CD14-positive monocyte (primary cell): ENCODE measurements at regions not wholly inside any gene's neighbourhood (a gene's known extent, or its start where the extent isn't known, plus 50 kb on each side); places are given as distances from the start of the nearest gene placed in this dataset.

ENCODE experiments used
- DNase-seq, 3 donors: peaks; one replicate each; pipeline ENCODE4 v3.0.0-alpha.2; 2011 to 2022
- H2AFZ ChIP-seq: 2 replicates; pipeline ENCODE4 v1.6.0; 2012; ENCODE audit warnings: mild to moderate bottlenecking, low read depth, low read length, inconsistent platforms; ENCODE audit not compliant: insufficient read depth, poor library complexity, severe bottlenecking
- H3K27ac ChIP-seq, 2 donors: 1 replicate in 1 of 2; 2 replicates in 1 of 2; pipeline ENCODE4 v1.5.1; 2012 to 2013; ENCODE audit warnings: low read length in 2 of 2, control low read depth in 1 of 2, inconsistent platforms in 1 of 2, low read depth in 1 of 2, mild to moderate bottlenecking in 1 of 2
- H3K27me3 ChIP-seq, 2 donors: one replicate each; pipeline versions ENCODE4 v1.6.0 to v1.6.1; 2011 to 2013; ENCODE audit warnings: low read length in 2 of 2; ENCODE audit not compliant: control insufficient read depth in 2 of 2, insufficient read depth in 2 of 2
- H3K36me3 ChIP-seq, 2 donors: replicated peaks in 1 of 2; 1 replicate in 1 of 2; 2 replicates in 1 of 2; pipeline versions ENCODE4 v1.5.1 to v1.6.1; 2012 to 2013; ENCODE audit warnings: low read length in 2 of 2, control low read depth in 1 of 2, inconsistent platforms in 1 of 2, mild to moderate bottlenecking in 1 of 2; ENCODE audit not compliant: insufficient read depth in 2 of 2, control insufficient read depth in 1 of 2
- H3K4me1 ChIP-seq, 2 donors: 1 replicate in 1 of 2; 2 replicates in 1 of 2; pipeline versions ENCODE4 v1.5.1 to v1.6.1; 2012 to 2013; ENCODE audit warnings: low read length in 2 of 2, control low read depth in 1 of 2, inconsistent platforms in 1 of 2, mild to moderate bottlenecking in 1 of 2, moderate library complexity in 1 of 2; ENCODE audit not compliant: insufficient read depth in 2 of 2, control insufficient read depth in 1 of 2
- H3K4me2 ChIP-seq: replicated peaks from 2 replicates; pipeline ENCODE3; 2012; ENCODE audit warnings: low read length, moderate library complexity, mild to moderate bottlenecking; ENCODE audit not compliant: poor library complexity, severe bottlenecking; ENCODE audit errors: extremely low read depth
- H3K4me3 ChIP-seq, 3 experiments: fragments of 200-600 bp in 1 of 3; sonication (generic) in 1 of 3; replicated peaks in 1 of 3; 1 replicate in 2 of 3; 2 replicates in 1 of 3; pipeline ENCODE4 v1.5.1; 2011 to 2013; ENCODE audit warnings: low read length in 3 of 3, mild to moderate bottlenecking in 3 of 3, control low read depth in 2 of 3, low read depth in 2 of 3, inconsistent platforms in 1 of 3, moderate library complexity in 1 of 3
- H3K79me2 ChIP-seq: 2 replicates; pipeline ENCODE4 v1.6.0; 2012; ENCODE audit warnings: mild to moderate bottlenecking, control low read depth, inconsistent platforms, low read length, moderate library complexity; ENCODE audit not compliant: insufficient read depth
- H3K9ac ChIP-seq: 2 replicates; pipeline ENCODE4 v1.6.0; 2017; ENCODE audit warnings: low read length, mild to moderate bottlenecking; ENCODE audit not compliant: insufficient read depth, poor library complexity, severe bottlenecking
- H3K9me3 ChIP-seq, 2 donors: replicated peaks in 1 of 2; 1 replicate in 1 of 2; 2 replicates in 1 of 2; pipeline versions ENCODE4 v1.5.1 to v1.6.1; 2012 to 2013; ENCODE audit warnings: low read length in 2 of 2, control low read depth in 1 of 2; ENCODE audit not compliant: control insufficient read depth in 1 of 2, insufficient read depth in 1 of 2
- H4K20me1 ChIP-seq: 2 replicates; pipeline ENCODE4 v1.6.0; 2012; ENCODE audit warnings: mild to moderate bottlenecking, low read length, control low read depth, moderate library complexity; ENCODE audit not compliant: insufficient read depth
- H3K27ac Mint-ChIP-seq, 7 donors: one replicate each; pipeline ENCODE4 v1.8.0; 2020; ENCODE audit warnings: mild to moderate bottlenecking in 7 of 7, mixed read lengths in 7 of 7, moderate library complexity in 6 of 7, inconsistent platforms in 2 of 7
- H3K27me3 Mint-ChIP-seq, 3 donors: one replicate each; pipeline ENCODE4 v1.8.0; 2021 to 2022; ENCODE audit warnings: low read depth in 3 of 3, mild to moderate bottlenecking in 3 of 3, mixed read lengths in 3 of 3, moderate library complexity in 3 of 3, inconsistent platforms in 1 of 3
- H3K36me3 Mint-ChIP-seq, 2 donors: one replicate each; pipeline ENCODE4 v1.8.0; 2020; ENCODE audit warnings: mixed read lengths in 2 of 2, inconsistent platforms in 1 of 2, mild to moderate bottlenecking in 1 of 2
- H3K4me1 Mint-ChIP-seq: one replicate; pipeline ENCODE4 v1.8.0; 2020; ENCODE audit warnings: mild to moderate bottlenecking, mixed read lengths
- H3K4me3 Mint-ChIP-seq, 2 donors: one replicate each; pipeline ENCODE4 v1.8.0; 2020; ENCODE audit warnings: mild to moderate bottlenecking in 2 of 2, mixed read lengths in 2 of 2, moderate library complexity in 1 of 2
- H3K9me3 Mint-ChIP-seq, 7 donors: one replicate each; pipeline ENCODE4 v1.8.0; 2020 to 2022; ENCODE audit warnings: mixed read lengths in 7 of 7, mild to moderate bottlenecking in 6 of 7, moderate library complexity in 6 of 7, inconsistent platforms in 2 of 7
- WGBS: methylation state at CpG from one replicate; pipeline ENCODE4 v1.1.5; 2013; ENCODE audit warnings: missing lambda C conversion rate; ENCODE audit not compliant: insufficient coverage; 5-methylcytosine and 5-hydroxymethylcytosine counted together
- intact Hi-C, 2 donors: fragments of 100-400 bp; cut with micrococcal nuclease; formaldehyde crosslinking; loops; one replicate each; pipeline versions ENCODE4 v1.15.0 to v1.15.1; 2023
- TF ChIP-seq, protein P1 (sequence below): fragments of 200-600 bp; IDR thresholded peaks from one replicate; pipeline ENCODE4 v1.8.0; 2022; ENCODE audit warnings: antibody characterized with exemption, mild to moderate bottlenecking

DNA sequence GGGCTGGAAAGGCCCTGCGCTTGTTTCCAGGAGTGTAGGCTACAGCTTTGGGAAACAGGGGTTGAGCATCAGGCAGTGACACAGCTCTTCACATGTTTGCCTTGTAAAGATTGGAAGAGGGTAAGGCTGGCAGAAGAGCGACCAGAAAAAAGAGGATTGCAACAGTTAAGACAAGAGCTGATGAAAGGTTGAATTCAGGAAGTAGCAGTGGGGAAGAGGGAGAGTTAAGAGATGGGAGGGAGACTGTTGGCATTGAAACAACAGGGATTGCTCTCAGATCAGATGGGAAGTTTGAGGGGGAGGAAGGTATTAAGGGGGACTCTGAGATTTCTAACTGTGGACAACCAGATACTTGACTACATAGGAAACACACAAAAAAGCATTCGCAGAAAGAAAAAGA is 96.9 kb downstream of the CTAGE1 start:
- DNase-seq: peak in 2 of 3 donors; percentile 32 to 33
- Histone ChIP-seq H3K27ac (no peak overlapping the region), H3K27me3 (no peaks in the 10 kb centered on the region), H3K4me1 (peaks cover 52 to 59% of the 10 kb centered on the region in 2 donors), H3K9ac (no peak overlapping the region), H3K9me3 (no peaks in the 10 kb centered on the region), H3K4me3 (no peak overlapping the region), H2AFZ (no peak overlapping the region), H3K36me3 (no peaks in the 10 kb centered on the region), H4K20me1 (no peaks in the 10 kb centered on the region), H3K79me2 (no peaks in the 10 kb centered on the region), H3K4me2 (peak overlapping the region; percentile 4)
- Mint-ChIP-seq H3K36me3 (no peaks in the 10 kb centered on the region), H3K4me3 (no peak overlapping the region), H3K27ac (no peak overlapping the region), H3K4me1 (peaks cover 33% of the 10 kb centered on the region), H3K9me3 (peaks cover 0 to 4% (median 0%) of the 10 kb centered on the region in 7 donors), H3K27me3 (peaks cover 4 to 14% (median 7%) of the 10 kb centered on the region in 3 donors)
- TF ChIP-seq, protein P1, sequence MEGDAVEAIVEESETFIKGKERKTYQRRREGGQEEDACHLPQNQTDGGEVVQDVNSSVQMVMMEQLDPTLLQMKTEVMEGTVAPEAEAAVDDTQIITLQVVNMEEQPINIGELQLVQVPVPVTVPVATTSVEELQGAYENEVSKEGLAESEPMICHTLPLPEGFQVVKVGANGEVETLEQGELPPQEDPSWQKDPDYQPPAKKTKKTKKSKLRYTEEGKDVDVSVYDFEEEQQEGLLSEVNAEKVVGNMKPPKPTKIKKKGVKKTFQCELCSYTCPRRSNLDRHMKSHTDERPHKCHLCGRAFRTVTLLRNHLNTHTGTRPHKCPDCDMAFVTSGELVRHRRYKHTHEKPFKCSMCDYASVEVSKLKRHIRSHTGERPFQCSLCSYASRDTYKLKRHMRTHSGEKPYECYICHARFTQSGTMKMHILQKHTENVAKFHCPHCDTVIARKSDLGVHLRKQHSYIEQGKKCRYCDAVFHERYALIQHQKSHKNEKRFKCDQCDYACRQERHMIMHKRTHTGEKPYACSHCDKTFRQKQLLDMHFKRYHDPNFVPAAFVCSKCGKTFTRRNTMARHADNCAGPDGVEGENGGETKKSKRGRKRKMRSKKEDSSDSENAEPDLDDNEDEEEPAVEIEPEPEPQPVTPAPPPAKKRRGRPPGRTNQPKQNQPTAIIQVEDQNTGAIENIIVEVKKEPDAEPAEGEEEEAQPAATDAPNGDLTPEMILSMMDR: no peak
- WGBS: 76% methylated on average over 3 of the region's 3 CpGs
- intact Hi-C loops: loop anchor here in 1 of 2 donors (5.0 kb wide), 1 partner anchor 43 kb away; no protein-coding TSS in a partner anchor

DNA sequence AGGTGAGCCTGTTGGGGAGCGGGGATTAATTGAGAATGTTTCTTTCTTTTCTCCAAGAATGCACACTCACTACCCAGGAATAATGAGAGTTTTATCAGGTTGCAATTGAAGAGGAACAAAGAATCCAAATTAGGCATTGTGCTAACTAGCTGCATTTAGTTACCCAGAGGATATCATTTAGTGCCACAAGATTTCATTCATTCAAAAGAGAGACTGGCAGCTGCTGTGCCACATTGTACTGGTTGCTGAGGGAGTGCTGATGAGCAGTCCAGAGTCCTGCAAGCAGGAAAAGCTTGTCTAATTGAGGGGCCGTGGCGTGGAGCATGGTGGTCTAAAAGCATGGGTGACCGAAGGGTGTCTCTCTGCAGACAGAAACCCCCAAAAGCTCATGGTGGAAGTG is 97.6 kb downstream of the CTAGE1 start:
- WGBS: 61% methylated on average over 3 of the region's 4 CpGs
- Mint-ChIP-seq H3K4me3 (no peak overlapping the region), H3K27ac (no peak overlapping the region)

More for the DNA sequence above, 97.6 kb downstream of the CTAGE1 start:
- peaks cover 3 to 11% (median 3%) of the 10 kb centered on the region in 3 donors for H3K27me3 Mint-ChIP-seq
- no peak overlapping the region for H3K4me2 ChIP-seq
- peaks cover 46 to 53% of the 10 kb centered on the region in 2 donors for H3K4me1 ChIP-seq
- peaks cover 27% of the 10 kb centered on the region for H3K4me1 Mint-ChIP-seq
- no peaks in the 10 kb centered on the region for H3K27me3 ChIP-seq
- no peaks in the 10 kb centered on the region for H3K36me3 Mint-ChIP-seq
- no peak overlapping the region for H3K9ac ChIP-seq
- no peak overlapping the region for H3K4me3 ChIP-seq
- no peak overlapping the region for H3K27ac ChIP-seq
- TF ChIP-seq, protein P1: no peak
- intact Hi-C loops: loop anchor here in 1 of 2 donors (5.0 kb wide), 1 partner anchor 43 kb away; no protein-coding TSS in a partner anchor
- H3K9me3 ChIP-seq: no peaks in the 10 kb centered on the region
- no peak for DNase-seq
- no peak overlapping the region for H2AFZ ChIP-seq
- H4K20me1 ChIP-seq: no peaks in the 10 kb centered on the region
- peaks cover 0 to 2% (median 0%) of the 10 kb centered on the region in 7 donors for H3K9me3 Mint-ChIP-seq
- no peaks in the 10 kb centered on the region for H3K79me2 ChIP-seq
- H3K36me3 ChIP-seq: no peaks in the 10 kb centered on the region
